NCI-H748 (cell line): ENCODE measurements at regions not wholly inside any gene's neighbourhood (a gene's known extent, or its start where the extent isn't known, plus 50 kb on each side); places are given as distances from the start of the nearest gene placed in this dataset.
"Not testable (repeated sequence)": the region's sequence is repeated elsewhere in the genome, so short reads cannot be mapped to it uniquely, and the experiment has no call there.

Experiments
- DNase-seq: peaks from one replicate; lab custom pipeline; 2025; ENCODE audit not compliant: unreplicated experiment; lab: John Stamatoyannopoulos, UW

DNA sequence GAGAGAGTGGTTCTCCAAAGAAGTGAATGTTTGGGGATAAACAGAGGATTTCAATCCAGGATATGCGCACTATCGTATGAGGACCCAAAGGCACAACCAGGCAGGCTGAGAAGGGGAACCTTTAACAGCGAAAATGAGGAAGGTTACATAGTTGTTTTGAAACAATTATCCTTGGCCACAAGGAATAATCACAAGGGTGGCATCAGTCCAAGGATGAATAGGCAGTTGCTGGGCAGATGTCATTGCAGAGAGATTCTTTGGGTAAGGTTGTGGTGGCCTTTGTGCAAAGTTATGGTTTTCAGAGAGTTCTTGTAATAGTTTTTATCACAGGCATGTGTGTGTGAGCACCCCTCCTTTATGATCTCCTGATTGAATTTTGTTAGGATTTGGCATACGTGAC lies 58.9 kb upstream of the NBPF20 start:
- not testable (repeated sequence) for DNase-seq

GRCh38 chr1:145482214-145482860 lies 56.9 kb upstream of the NBPF20 start:
- DNase-seq: not testable (repeated sequence)

DNA sequence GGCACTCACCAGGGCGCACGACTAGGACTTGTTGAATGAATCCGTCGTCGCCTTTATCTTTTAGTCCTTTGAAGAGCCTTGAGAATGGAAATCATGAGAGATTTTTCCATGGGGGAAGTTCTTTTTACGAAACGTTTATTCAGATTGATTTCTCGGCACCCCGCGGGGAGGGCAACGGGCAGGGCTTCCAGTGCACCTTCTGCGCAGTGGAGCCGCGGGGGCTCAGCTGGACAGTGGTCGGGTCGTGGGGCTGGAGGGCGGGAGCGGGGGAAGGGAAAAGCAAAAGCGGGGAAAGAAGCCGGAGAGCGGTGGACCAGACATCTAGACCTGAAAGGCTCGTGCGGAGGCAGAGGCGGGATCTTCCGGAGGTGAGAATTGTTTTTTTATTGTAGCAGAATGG lies 50.6 kb upstream of the NBPF20 start:
- DNase-seq: not testable (repeated sequence)

DNA sequence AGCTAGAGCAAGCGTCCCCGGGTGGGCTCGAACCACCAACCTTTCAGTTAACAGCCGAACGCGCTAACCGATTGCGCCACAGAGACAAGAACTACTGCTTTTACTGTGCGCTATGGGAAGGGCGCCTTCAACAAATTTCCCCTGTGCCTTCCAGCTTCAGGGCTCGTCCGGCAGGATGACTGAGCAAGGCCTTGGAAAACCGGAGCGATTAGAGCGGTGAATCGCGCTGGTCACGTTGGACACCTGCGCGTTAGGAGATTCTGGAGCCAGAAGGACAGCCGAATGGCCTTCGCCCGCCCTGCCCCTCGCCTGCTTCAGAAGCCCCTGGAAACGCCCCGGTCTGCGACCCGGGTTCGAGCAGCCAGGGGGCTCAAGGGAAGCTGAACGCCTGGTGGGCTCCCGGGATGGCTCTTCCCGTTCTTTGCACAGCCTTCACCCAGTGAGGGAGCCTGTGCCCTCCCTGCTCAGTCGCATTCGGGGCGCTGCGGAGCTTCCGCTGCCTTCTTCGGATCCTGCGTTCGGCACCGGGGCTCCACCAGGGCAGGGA lies 50.0 kb upstream of the NBPF20 start:
- DNase-seq: not testable (repeated sequence)
